Testis (tissue), 2 donors: ENCODE measurements at regions not wholly inside any gene's neighbourhood (a gene's known extent, or its start where the extent isn't known, plus 50 kb on each side); places are given as distances from the start of the nearest gene placed in this dataset.

ENCODE experiments used
- CTCF ChIP-seq, 3 experiments: fragments of 450-650 bp in 2 of 3; fragments of 200-600 bp in 1 of 3; sonication (generic) in 1 of 3; IDR thresholded peaks; one replicate each; pipeline ENCODE4 v1.5.1; 2016 to 2019; ENCODE audit warnings: antibody characterized with exemption in 3 of 3, mild to moderate bottlenecking in 2 of 3, moderate library complexity in 1 of 3
- POLR2A ChIP-seq: fragments of 450-650 bp; IDR thresholded peaks from one replicate; pipeline ENCODE4 v1.6.1; 2017; ENCODE audit warnings: antibody characterized with exemption, mild to moderate bottlenecking, moderate library complexity

GRCh38 chr17:53142890-53143289 lies 679.8 kb upstream of the KIF2B start:
- TF ChIP-seq CTCF (IDR thresholded peaks at IDR 0.05) (no peak), POLR2A (no peak)
